Neuron (in vitro differentiated cells): ENCODE measurements at regions not wholly inside any gene's neighbourhood (a gene's known extent, or its start where the extent isn't known, plus 50 kb on each side); places are given as distances from the start of the nearest gene placed in this dataset.

Source experiments
- H2AFZ ChIP-seq: one replicate; pipeline ENCODE4 v1.6.1; 2013; ENCODE audit warnings: low read depth, mild to moderate bottlenecking, inconsistent platforms, low read length, moderate library complexity
- H3K27me3 ChIP-seq: one replicate; pipeline ENCODE4 v1.6.1; 2013; ENCODE audit warnings: low read length; ENCODE audit not compliant: insufficient read depth
- H3K36me3 ChIP-seq: one replicate; pipeline ENCODE4 v1.6.1; 2013; ENCODE audit warnings: low read length; ENCODE audit not compliant: insufficient read depth
- H3K4me1 ChIP-seq: one replicate; pipeline ENCODE4 v1.6.1; 2013; ENCODE audit warnings: low read length; ENCODE audit not compliant: insufficient read depth
- H3K4me3 ChIP-seq: 2 replicates; pipeline ENCODE4 v1.5.1; 2013; ENCODE audit warnings: mild to moderate bottlenecking, low read length, moderate library complexity
- H3K9me3 ChIP-seq: one replicate; pipeline ENCODE4 v1.6.1; 2013; ENCODE audit warnings: low read length

DNA sequence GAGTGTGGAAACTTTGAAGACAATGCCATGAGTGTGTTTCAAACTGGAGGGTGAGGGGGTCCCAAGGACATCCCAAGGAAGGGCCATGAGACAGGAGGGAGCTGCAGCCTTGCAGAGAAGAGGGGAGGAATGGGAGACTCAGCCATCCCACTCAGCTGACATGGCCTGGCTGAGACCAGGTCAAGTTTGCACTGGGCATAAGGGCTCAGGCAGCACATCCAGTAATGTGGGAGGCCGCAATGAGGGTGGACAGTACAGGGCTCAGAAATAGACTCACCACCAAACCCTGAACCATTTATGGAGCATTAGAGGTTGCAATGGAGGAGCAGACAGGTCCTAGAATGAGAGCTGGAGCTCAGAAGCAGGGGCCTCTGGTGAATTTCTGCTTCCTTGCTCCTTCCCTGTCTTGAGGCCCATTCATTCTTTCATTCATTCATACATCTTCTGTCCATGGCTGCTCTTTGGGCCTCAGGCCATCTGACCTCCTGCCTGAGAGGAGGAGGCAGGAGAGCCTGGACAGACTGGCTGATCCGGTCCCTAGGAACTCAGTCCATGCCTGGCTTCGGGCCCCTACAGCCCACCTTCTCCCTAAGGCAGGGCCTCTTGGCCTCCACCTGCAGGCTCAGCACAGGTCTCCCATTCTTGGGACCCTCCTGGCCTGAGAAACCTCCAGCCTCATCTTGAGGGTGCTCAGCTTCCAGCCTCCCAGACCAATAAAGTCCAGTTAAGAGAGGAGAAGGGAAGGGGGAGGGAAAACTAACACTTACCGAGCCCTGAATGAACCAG, 70.5 kb upstream of the CDH5 start:
- Histone ChIP-seq H3K9me3 (no peaks in the 10 kb centered on the region), H3K4me3 (no peak overlapping the region), H2AFZ (no peak overlapping the region), H3K27me3 (no peaks in the 10 kb centered on the region), H3K4me1 (no peaks in the 10 kb centered on the region), H3K36me3 (no peaks in the 10 kb centered on the region)

DNA sequence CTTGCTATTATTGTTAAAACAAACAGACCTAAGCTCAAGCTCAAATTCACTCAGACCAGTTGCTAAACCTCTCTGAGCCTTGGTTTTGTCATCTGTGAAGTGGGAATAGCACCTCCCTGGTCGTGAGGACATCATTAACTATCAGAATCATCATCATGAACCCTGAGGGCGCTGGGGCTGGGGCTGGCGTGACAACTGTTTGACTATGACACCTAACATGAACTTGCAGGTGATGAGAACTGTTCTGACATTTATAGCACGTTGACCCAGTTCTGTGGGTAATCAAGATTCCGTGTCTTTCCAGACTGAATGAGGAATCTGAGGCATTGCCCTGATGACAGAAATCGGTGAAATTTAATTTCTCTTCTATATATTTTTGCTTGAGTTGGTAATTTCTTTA, 71.3 kb upstream of the CDH5 start:
- Histone ChIP-seq H3K27me3 (no peaks in the 10 kb centered on the region), H3K36me3 (no peaks in the 10 kb centered on the region)

DNA sequence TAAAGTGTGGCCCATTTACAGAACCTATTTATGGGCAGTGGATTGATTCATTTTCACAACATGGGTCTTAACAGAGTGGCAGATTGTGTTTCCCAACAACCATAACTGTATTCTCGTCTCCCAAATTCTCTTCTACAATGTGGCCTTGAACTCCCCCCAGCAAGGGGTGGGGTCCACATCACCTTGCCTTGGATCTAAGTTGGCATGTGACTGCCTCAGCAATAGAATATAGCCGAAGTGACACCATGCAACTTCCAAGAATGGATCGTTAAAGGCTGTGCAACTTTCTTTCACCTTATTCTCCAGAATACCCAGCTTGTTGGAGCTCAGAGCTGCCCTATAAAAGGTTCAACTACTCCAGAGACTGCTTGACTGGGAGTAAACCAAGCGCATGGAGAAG, 72.0 kb upstream of the CDH5 start:
- Histone ChIP-seq H2AFZ (no peak overlapping the region), H3K4me1 (no peaks in the 10 kb centered on the region), H3K36me3 (no peaks in the 10 kb centered on the region), H3K27me3 (no peaks in the 10 kb centered on the region), H3K4me3 (no peak overlapping the region), H3K9me3 (no peaks in the 10 kb centered on the region)

More for the DNA sequence above, 71.3 kb upstream of the CDH5 start:
- no peak overlapping the region for H2AFZ ChIP-seq
- H3K4me3 ChIP-seq, result no peak overlapping the region
- H3K4me1 ChIP-seq, result no peaks in the 10 kb centered on the region
- no peaks in the 10 kb centered on the region for H3K9me3 ChIP-seq

DNA sequence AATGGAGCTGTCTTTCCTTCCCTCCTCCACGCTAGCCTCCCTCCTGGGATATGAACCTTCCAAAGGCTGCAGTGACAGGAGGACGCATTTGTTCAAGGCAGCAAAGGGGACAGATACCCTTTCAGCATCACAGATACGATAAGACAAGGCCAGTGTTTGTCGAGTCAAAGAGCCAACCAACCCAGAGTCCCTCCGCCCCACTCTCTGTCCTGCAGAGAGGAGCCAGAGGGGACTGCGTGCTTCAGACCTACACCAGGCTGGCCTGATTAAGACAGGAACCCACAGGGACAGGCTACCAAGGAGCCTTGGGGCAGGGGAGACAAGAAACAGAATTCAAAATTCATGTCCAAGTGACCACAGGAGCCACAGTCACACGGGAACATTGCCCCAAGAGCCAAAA, 72.6 kb upstream of the CDH5 start:
- Histone ChIP-seq H3K36me3 (no peaks in the 10 kb centered on the region), H3K4me3 (no peak overlapping the region), H3K4me1 (no peaks in the 10 kb centered on the region), H2AFZ (no peak overlapping the region), H3K9me3 (no peaks in the 10 kb centered on the region), H3K27me3 (no peaks in the 10 kb centered on the region)

DNA sequence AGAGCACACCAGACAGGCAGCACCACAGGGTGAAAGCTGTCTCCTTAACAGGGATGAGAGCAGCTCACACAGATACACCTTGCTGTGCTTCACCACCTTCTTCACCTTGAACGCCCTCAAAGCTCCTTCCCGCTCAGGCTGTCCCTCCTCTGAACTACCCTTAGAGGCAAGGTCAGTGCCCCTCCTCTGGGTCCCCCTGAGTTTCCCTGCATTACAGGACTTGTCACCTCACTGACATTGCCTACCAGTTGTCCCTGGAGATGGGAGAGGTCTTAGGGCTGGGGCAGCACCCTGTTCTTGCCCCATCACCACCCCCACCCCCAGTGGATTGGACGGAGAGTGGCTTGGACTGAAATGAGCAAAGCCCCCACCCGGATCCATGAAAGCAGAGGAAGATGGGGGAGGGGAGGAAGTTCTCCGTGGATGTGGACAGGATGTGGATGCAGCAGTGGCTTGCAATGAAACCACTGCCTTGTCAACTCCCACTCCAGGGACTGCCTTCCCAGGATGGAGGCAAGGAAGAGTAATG, 73.2 kb upstream of the CDH5 start:
- Histone ChIP-seq H3K9me3 (no peaks in the 10 kb centered on the region), H2AFZ (no peak overlapping the region), H3K4me3 (no peak overlapping the region), H3K4me1 (no peaks in the 10 kb centered on the region), H3K27me3 (no peaks in the 10 kb centered on the region), H3K36me3 (no peaks in the 10 kb centered on the region)

DNA sequence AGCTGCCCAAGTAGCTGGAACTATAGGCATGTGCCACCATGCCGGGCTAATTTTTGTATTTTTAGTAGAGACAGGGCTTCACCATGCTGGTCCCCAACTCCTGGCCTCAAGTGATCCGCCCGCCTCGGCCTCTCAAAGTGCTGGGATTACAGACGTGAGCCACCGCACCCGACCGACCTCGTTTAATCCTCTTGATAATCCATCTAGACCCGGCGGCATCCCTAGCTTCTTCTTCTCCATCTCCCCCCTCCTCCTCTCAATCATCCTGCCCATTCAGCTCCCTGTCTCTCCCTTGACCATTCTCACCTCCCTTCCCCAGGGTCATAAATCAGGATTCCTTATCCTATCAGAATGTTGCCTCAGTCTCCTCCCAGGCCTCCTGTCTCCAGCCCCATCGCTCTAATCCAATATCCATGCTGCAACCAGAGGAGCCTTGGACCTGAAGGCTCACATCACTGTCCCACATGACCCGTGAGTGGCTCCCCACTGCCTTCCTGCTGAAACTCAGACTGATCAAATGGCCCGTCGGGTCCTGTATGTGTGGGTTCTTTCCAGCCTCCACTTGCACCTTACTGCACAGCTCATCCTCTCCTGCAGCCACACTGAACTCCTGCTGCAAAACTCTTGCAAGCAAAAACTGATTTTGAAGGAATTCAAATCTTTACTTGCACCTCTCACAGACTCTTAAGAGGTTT, 74.1 kb upstream of the CDH5 start:
- no peaks in the 10 kb centered on the region for H3K9me3 ChIP-seq
- no peak overlapping the region for H3K4me3 ChIP-seq
- H3K4me1 ChIP-seq, result no peaks in the 10 kb centered on the region
- no peaks in the 10 kb centered on the region for H3K27me3 ChIP-seq
- no peaks in the 10 kb centered on the region for H3K36me3 ChIP-seq
- H2AFZ ChIP-seq, result no peak overlapping the region

DNA sequence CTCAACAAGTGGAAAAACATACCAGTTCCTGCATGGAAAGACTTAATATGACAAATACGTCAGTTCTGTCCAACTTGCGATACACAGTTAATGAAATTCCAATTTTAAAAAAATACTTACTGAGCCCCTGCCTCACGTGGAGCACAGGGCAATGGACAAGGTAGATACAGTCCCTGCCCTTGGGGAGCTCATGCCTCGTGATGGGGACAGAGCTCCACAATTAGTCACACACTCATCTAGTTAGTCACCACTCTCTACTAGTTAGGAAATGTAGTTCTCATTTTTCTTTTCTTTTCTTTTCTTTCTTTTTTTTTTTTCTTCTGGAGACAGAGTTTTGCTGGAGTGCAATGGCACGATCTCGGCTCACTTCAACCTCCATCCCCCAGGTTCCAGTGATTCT, 74.7 kb upstream of the CDH5 start:
- H3K27me3 ChIP-seq, result no peaks in the 10 kb centered on the region
- H3K9me3 ChIP-seq, result no peaks in the 10 kb centered on the region
- no peaks in the 10 kb centered on the region for H3K4me1 ChIP-seq
- no peaks in the 10 kb centered on the region for H3K36me3 ChIP-seq
- no peak overlapping the region for H3K4me3 ChIP-seq
- H2AFZ ChIP-seq, result no peak overlapping the region

DNA sequence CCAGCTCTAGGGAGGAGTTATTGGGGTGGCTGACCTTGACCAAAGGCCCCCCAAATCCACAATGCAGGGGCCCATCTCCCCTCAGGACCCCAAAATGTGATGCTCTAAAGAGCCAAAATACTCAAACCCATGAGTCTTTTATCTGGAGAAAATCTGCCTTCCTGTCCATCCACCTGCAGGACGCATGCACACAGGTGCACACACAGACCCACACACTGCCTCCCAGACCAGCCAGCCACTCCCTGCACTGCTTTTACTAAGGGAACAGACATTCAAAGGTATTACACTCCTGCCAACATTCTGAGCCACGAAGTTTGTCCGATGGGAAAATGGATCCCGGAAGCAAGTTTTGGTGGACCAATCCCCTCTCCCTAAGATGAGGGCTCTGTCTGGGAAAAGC, 76.1 kb upstream of the CDH5 start:
- no peaks in the 10 kb centered on the region for H3K27me3 ChIP-seq
- H3K4me3 ChIP-seq, result no peak overlapping the region
- no peaks in the 10 kb centered on the region for H3K9me3 ChIP-seq
- no peaks in the 10 kb centered on the region for H3K4me1 ChIP-seq
- H3K36me3 ChIP-seq, result no peaks in the 10 kb centered on the region
- H2AFZ ChIP-seq, result no peak overlapping the region

DNA sequence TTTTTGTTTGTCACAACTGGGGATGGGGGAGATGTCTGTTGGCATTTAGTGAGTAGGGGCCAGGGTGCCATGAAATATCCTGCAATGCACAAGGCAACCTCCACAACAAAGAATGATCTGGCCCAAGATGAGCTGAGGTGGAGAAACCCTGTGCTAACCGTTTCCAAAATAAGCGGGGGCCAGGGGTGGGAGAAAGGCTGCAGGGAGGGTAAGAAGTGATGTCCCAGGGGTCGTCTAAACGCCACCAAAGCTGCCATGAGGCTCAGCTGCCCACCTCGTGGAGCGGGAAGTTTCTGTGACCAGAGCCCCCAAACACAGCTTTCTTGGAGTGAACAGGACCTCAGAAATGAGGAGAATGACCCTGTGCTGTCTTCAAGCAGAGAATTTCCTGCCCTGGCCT, 76.5 kb upstream of the CDH5 start:
- H3K4me1 ChIP-seq, result no peaks in the 10 kb centered on the region
- no peak overlapping the region for H2AFZ ChIP-seq
- no peak overlapping the region for H3K4me3 ChIP-seq

DNA sequence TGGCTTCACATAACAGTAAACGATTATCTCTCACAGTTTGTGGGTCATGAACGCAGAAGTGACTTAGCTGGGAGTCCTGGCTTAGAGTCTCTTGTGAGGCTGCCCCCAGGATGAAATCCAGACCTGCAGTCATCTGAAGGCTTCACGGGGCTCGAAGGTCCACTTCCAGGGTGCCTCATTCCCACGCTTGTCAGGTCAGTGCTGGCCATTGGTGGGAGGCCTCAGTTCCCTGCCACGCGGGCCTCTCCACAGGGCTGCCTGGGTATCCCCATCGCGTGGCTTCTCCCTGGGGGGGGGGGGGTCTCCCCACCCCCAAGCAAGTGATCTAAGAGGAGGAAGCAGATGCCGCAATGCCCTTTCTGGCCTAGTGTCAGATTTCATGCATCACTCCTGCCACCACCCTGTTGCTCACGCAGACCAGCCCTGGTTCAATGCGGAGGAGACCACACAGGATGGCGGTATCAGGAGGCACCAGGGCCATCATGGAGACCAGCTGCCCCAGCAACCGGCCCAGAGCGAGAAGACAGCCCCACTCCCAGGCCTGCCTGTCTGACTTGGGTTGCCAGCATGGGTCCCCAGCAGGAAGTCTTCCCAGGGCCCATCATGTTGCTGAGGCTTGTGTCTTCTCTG, 77.3 kb upstream of the CDH5 start:
- no peaks in the 10 kb centered on the region for H3K9me3 ChIP-seq
- H3K4me1 ChIP-seq, result no peaks in the 10 kb centered on the region
- no peak overlapping the region for H3K4me3 ChIP-seq
- H3K27me3 ChIP-seq, result no peaks in the 10 kb centered on the region
- no peaks in the 10 kb centered on the region for H3K36me3 ChIP-seq
- H2AFZ ChIP-seq, result no peak overlapping the region

More for the DNA sequence above, 76.5 kb upstream of the CDH5 start:
- Histone ChIP-seq H3K36me3 (no peaks in the 10 kb centered on the region), H3K27me3 (no peaks in the 10 kb centered on the region), H3K9me3 (no peaks in the 10 kb centered on the region)

DNA sequence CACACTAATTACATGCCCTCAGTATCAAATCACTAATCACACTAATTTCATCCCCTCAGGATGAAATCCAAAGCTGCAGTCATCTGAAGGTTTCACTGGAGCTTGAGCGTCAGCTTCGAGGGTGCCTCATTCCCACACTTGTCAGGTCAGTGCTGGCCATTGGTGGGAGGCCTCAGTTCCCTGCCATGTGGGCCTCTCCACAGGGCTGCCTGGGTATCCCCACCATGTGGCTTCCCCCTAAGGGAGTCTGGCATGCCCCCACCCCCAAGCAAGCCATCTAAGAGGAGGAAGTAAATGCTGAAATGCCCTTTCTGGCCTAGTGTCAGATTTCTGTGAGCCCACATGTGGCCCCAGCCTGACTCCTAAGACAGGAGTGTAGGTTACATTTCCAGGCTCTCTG, 78.6 kb upstream of the CDH5 start:
- no peaks in the 10 kb centered on the region for H3K36me3 ChIP-seq
- H3K27me3 ChIP-seq, result no peaks in the 10 kb centered on the region
- no peaks in the 10 kb centered on the region for H3K4me1 ChIP-seq
- no peaks in the 10 kb centered on the region for H3K9me3 ChIP-seq
- no peak overlapping the region for H2AFZ ChIP-seq
- H3K4me3 ChIP-seq, result no peak overlapping the region

DNA sequence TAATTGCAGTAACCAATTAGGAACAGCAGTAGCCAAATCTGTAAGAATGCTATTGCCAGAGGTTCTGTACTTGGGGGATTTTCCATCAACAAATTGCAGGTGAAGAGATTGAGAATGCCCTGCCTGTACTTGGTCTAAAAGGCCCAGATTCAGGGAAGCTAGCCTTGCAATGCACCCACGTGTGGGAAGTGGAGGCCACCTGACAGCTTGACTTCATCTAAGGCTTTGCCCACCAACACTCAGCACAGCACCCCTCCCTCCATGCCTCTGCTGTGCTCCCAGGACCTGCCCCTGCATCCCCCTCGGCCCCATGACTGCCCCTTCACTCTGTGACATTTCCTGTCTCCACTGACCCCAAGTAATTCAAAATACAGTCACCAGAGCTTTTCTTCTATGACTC, 79.1 kb upstream of the CDH5 start:
- Histone ChIP-seq H3K36me3 (no peaks in the 10 kb centered on the region), H3K9me3 (no peaks in the 10 kb centered on the region), H3K4me1 (no peaks in the 10 kb centered on the region), H3K27me3 (no peaks in the 10 kb centered on the region), H3K4me3 (no peak overlapping the region), H2AFZ (no peak overlapping the region)

DNA sequence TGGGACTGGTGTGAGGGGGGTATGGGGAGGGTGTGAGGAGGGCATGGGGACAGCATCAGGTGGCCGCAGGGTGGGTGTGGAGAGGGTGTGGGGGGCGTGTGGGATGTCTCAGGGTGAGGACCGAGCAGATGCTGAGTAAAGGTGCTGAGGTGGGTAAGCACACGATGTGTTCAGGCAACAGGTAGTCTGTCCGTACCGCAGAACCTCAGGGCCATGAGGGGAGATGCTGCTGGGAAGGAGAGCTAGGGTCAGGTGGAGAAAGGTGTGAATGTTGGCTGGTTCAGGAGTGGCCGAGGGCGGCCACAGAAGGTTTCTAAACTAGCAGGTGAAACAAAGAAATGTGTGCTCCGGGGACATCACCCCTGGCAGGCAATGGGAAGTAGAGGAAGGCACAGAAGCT, 80.0 kb upstream of the CDH5 start:
- Histone ChIP-seq H3K36me3 (no peaks in the 10 kb centered on the region), H3K4me1 (no peaks in the 10 kb centered on the region), H3K4me3 (no peak overlapping the region), H2AFZ (no peak overlapping the region), H3K9me3 (no peaks in the 10 kb centered on the region), H3K27me3 (no peaks in the 10 kb centered on the region)
